Progenitor cell of endocrine pancreas (in vitro differentiated cells): ENCODE measurements at regions not wholly inside any gene's neighbourhood (a gene's known extent, or its start where the extent isn't known, plus 50 kb on each side); places are given as distances from the start of the nearest gene placed in this dataset.

Experiments
- DNase-seq: peaks from one replicate; pipeline ENCODE4 v3.0.0; 2021; ENCODE audit warnings: low spot score; ENCODE audit not compliant: unreplicated experiment
- H3K27ac Mint-ChIP-seq: 2 replicates; pipeline ENCODE4 v1.8.0; 2021; ENCODE audit warnings: mild to moderate bottlenecking, moderate library complexity, mixed read lengths
- H3K27me3 Mint-ChIP-seq: 2 replicates; pipeline ENCODE4 v1.8.0; 2021; ENCODE audit warnings: mixed read lengths
- H3K36me3 Mint-ChIP-seq: 2 replicates; pipeline ENCODE4 v1.8.0; 2022; ENCODE audit warnings: mixed read lengths; ENCODE audit not compliant: insufficient read depth
- H3K4me1 Mint-ChIP-seq: 2 replicates; pipeline ENCODE4 v1.8.0; 2021; ENCODE audit warnings: low read depth, mixed read lengths
- H3K4me3 Mint-ChIP-seq: 2 replicates; pipeline ENCODE4 v1.8.0; 2021; ENCODE audit warnings: low read depth, mild to moderate bottlenecking, moderate library complexity, mixed read lengths
- H3K9me3 Mint-ChIP-seq: 2 replicates; pipeline ENCODE4 v1.8.0; 2021; ENCODE audit warnings: low read depth, mixed read lengths
- TF ChIP-seq, protein P1 (sequence below): fragments of 200-600 bp; sonication (generic); IDR thresholded peaks from one replicate; pipeline ENCODE4 v1.5.0; 2021; ENCODE audit warnings: antibody characterized with exemption, mild to moderate bottlenecking; ENCODE audit not compliant: unreplicated experiment

DNA sequence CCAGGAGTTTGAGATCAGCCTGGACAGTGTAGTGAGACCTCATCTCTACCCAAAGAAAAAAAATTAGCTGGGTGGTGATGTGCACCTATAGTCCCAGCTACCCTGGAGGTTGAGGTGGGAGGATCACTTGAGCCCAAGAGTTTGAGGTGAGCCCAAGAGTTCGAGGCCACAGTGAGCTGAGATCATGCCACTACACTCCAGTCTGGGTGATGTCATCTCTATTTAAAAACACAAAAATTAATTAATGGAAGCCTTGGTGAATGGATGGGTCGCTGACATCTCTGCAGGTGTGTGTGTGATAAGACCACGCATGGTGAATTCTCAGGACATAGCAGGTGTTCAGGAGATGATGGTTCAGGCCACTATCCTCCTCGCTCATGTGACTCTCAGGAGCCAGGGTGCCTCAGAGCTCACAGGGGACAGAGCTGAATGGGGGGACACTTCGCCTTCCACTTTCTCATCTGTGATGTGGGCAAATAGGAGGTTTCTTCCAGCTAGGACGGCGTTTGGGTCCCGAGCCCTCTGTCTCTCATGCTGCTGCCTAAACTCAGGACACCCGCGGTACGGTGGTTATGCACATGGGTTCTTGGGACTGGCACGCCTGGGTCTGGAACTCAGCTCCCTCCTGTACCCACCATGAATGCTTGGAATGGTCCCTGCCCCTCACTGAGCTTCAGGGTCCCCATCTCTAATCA lies 113.4 kb upstream of the ZBTB40 start:
- Mint-ChIP-seq H3K27ac (no peak overlapping the region), H3K27me3 (peaks cover 52% of the 10 kb centered on the region)

GRCh38 chr1:22339237-22339636 lies 112.4 kb upstream of the ZBTB40 start:
- Mint-ChIP-seq H3K27me3 (peaks cover 52% of the 10 kb centered on the region), H3K27ac (no peak overlapping the region), H3K9me3 (no peaks in the 10 kb centered on the region), H3K4me3 (no peak overlapping the region), H3K4me1 (peaks cover 15% of the 10 kb centered on the region), H3K36me3 (no peaks in the 10 kb centered on the region)
- DNase-seq = no peak
- TF ChIP-seq, protein P1, sequence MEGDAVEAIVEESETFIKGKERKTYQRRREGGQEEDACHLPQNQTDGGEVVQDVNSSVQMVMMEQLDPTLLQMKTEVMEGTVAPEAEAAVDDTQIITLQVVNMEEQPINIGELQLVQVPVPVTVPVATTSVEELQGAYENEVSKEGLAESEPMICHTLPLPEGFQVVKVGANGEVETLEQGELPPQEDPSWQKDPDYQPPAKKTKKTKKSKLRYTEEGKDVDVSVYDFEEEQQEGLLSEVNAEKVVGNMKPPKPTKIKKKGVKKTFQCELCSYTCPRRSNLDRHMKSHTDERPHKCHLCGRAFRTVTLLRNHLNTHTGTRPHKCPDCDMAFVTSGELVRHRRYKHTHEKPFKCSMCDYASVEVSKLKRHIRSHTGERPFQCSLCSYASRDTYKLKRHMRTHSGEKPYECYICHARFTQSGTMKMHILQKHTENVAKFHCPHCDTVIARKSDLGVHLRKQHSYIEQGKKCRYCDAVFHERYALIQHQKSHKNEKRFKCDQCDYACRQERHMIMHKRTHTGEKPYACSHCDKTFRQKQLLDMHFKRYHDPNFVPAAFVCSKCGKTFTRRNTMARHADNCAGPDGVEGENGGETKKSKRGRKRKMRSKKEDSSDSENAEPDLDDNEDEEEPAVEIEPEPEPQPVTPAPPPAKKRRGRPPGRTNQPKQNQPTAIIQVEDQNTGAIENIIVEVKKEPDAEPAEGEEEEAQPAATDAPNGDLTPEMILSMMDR = no peak

More for the DNA sequence above, 113.4 kb upstream of the ZBTB40 start:
- TF ChIP-seq, protein P1 = no peak
- Mint-ChIP-seq H3K36me3 (no peaks in the 10 kb centered on the region), H3K4me3 (no peak overlapping the region), H3K9me3 (no peaks in the 10 kb centered on the region), H3K4me1 (peaks cover 15% of the 10 kb centered on the region)
- DNase-seq = no peak

DNA sequence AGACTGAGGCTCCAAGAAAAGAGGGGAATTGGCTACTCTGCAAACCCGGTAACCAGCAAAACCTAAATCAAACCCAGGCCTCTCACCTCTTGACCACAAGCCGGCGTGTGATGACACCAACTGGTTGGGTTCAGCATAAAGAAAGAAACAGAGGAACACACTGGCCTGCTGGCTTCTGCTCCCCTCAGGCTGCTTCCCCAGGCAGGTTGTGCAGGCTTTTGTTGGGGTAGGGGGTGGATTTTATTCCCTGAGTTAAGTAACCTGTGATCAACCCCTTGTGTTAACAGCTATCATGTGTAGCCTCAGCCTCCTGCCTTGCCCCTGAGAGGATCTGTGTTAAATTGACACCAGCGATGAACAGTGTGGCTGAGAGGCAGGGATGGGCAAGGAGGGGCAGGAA lies 111.6 kb upstream of the ZBTB40 start:
- TF ChIP-seq, protein P1 = no peak
- H3K27ac Mint-ChIP-seq = no peak overlapping the region
- peaks cover 53% of the 10 kb centered on the region for H3K27me3 Mint-ChIP-seq
- peaks cover 11% of the 10 kb centered on the region for H3K4me1 Mint-ChIP-seq
- no peak for DNase-seq
- no peak overlapping the region for H3K4me3 Mint-ChIP-seq
- H3K36me3 Mint-ChIP-seq = no peaks in the 10 kb centered on the region
- no peaks in the 10 kb centered on the region for H3K9me3 Mint-ChIP-seq

- H3K4me3 Mint-ChIP-seq = no peak overlapping the region
- no peak for DNase-seq
- H3K27ac Mint-ChIP-seq = no peak overlapping the region
- no peaks in the 10 kb centered on the region for H3K36me3 Mint-ChIP-seq
- H3K27me3 Mint-ChIP-seq = peaks cover 60% of the 10 kb centered on the region
- H3K4me1 Mint-ChIP-seq = peaks cover 10% of the 10 kb centered on the region
- no peaks in the 10 kb centered on the region for H3K9me3 Mint-ChIP-seq
- TF ChIP-seq, protein P1 = no peak
Observed at GRCh38 chr1:22340873-22341272, 110.8 kb upstream of the ZBTB40 start.

DNA sequence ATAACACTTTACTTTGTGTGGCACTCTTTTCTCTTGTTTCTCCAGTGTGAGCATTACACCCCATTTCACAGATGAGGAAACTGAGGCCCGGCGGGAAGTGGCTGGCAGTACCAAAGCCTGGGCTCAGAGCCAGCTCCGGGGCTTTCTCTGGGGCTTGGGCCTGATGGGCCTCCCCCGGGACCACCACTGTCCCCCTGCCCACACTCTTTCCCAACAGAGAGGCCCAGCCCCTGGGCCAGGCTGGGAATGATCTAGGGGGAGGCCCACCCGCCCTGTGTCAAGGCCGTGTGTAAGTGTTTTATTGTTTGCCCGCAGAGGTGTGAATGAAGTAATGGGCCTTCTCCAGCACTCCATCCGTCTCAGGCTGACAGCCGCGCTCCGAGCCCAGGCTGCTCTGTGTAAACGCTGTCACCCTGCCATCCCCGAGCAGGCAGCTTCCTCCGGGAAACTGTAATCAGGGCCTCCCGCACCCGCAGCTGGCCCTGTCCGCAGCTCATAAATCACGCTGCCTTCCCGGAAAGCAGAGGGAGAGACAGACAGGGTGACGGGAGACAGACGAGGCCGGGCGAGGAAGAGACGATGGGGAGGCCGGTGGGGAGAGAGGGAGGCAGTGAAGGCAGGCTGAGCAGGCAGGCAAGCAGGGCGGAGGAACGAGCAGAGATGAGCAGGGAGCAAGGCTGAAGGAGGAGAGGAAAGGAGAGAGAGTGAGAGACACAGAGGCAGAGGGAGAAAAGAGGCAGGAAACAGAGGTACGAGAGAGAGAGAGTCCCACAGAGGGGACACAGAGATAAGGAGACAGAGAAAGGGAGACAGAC lies 109.7 kb upstream of the ZBTB40 start:
- Mint-ChIP-seq H3K4me3 (peak overlapping the region; percentile 44), H3K27ac (peak overlapping the region; percentile 63), H3K27me3 (peaks cover 70% of the 10 kb centered on the region), H3K4me1 (peaks cover 10% of the 10 kb centered on the region), H3K9me3 (no peaks in the 10 kb centered on the region), H3K36me3 (no peaks in the 10 kb centered on the region)
- TF ChIP-seq, protein P1 = no peak
- DNase-seq = no peak
